ENCODE measurements at regions not wholly inside any gene's neighbourhood (a gene's known extent, or its start where the extent isn't known, plus 50 kb on each side); places are given as distances from the start of the nearest gene placed in this dataset.
"Not testable (repeated sequence)": the region's sequence is repeated elsewhere in the genome, so short reads cannot be mapped to it uniquely, and the experiment has no call there.

DNA sequence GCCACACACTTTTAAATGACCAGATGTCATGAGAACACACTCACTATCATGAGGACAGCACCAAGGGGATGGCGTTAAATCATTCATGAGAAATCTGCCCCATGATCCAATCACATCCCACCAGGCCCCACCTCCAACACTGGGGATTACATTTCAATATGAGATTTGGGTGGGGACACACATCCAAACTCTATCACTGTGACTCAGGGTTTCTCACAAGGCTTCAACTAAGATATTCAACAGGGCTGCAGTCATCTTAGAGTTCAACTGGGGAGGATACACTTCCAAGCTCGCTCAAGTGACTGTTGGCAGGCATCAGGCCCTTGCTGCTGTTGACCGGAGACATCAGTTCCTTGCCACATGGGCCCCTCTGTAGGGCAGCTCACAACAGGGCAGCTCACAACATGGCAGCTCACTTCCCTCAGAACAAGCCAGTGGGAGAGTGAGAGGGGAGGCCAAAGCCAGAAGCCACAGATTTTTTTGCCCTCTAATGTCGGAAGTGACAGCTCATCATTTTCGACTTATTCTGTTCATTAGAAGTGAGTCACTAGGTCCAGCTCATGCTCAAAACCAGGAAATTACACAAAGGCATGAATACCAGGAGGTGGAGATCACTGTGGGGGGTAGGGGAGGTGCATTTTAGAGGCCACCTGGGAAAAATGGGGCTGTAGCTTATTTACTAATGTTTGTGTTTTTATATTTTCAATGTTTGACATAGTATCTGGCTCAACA, 50.8 kb upstream of the PTHLH start:
- H3K4me3 ChIP-seq: no peak overlapping the region
- no peak overlapping the region for H3K27ac ChIP-seq

DNA sequence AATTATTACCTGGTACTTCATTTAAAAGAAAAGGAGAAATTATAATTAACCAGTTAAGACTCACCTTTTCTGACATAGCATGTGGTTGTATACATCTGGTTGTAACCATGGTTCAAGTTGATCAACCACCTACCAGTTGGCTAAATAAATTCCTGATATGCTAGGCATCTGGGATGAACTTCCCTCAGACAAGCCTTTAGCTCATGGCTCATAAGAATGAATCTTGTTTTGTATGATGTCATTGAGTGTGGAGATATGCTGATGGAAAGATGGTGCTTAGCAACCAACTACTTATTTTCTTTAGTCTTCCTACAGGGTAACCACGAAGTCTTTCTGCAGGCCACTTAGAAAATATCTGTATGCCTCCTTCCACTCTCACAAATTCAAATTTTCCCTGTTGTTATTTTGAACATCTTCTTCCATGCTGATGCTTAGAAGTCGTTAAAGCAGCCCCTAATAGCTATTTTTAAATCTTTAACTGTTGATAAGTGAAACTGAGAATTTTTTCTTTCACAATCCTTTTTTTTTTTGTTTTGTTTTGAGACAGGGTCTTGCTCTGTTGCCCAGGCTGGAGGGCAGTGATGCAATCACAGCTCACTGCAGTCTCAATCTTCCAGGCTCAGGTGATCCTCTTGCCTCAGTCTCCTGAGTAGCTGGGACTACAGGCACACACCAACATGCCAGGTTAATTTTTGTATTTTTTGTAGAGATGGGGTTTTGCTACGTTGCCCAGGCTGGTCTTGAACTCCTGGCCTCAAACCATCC, 51.9 kb upstream of the PTHLH start:
- H3K27ac ChIP-seq: no peak overlapping the region
- no peak overlapping the region for H3K4me3 ChIP-seq

DNA sequence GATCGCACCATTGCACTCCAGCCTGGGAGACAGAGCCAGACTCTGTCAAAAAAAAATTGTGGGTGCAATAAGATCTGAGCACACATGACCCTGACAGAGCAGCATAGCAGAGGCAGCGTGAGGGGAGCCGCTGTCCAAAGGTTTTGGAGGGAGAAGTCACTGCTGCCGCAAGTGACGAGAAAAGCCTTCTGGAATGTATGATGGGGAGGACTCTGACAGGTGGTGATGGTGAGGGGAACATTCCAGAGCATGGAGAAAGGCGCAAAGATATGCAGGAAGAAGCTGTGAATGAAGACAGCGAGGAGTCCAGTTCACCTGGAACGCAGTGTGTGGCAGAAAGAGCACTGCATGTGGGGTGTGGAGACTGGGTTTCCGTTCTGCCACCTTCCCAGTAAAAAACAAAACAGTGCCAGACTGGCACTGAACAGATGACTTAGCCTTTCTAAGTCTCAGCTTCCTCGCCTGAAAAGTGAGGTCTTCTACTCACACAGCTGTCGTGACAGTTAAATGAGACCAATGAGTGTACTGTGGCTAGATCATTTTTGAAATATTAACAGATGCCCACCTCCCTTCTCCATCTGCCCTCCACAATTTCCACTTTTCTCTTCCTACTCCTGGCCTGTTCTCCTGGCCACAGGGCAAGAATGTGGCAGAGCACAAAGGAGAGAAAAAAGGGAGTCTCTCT, 53.4 kb upstream of the PTHLH start:
- Histone ChIP-seq H3K27ac (no peak overlapping the region), H3K4me3 (no peak overlapping the region)

DNA sequence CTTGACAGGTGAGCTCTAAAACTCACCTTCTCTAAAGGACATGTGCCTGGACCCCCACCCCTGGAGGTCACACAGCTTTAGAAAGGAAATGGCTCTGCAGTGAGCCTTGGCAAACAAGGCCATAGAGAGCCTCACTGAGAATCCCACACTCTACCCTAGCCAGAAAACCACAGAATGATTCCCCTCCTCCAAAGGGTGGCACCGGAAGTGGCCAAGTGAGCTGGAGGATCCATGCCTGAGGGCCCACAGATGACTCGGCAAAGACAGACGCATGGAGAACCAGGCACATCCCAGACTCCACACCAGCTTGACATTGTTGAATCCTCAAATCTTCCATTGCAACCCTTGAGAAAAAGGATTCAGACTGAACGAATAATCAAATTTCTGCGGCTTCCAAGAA, 54.2 kb upstream of the PTHLH start:
- Histone ChIP-seq H3K27ac (no peak overlapping the region), H3K4me3 (no peak overlapping the region)

DNA sequence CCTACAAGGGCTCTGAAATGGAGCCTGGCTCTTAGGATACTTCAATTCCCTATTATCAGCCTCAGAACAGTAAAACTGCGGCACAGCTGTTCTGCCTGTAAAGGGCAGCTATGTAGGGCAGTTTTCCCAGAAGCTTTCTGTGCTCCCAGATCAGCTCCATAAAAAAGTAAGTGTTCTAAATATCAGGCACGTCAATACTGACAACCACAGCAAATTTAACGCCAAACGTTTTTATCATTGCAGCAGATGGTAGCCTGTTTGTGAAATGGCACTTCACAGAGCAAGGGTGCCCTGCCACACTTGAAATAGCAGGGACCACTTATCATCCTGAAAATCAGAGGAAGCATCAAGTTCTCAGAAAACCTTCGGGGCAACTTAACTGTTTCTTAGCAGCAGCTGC, 54.8 kb upstream of the PTHLH start:
- Histone ChIP-seq H3K4me3 (no peak overlapping the region), H3K27ac (no peak overlapping the region)

DNA sequence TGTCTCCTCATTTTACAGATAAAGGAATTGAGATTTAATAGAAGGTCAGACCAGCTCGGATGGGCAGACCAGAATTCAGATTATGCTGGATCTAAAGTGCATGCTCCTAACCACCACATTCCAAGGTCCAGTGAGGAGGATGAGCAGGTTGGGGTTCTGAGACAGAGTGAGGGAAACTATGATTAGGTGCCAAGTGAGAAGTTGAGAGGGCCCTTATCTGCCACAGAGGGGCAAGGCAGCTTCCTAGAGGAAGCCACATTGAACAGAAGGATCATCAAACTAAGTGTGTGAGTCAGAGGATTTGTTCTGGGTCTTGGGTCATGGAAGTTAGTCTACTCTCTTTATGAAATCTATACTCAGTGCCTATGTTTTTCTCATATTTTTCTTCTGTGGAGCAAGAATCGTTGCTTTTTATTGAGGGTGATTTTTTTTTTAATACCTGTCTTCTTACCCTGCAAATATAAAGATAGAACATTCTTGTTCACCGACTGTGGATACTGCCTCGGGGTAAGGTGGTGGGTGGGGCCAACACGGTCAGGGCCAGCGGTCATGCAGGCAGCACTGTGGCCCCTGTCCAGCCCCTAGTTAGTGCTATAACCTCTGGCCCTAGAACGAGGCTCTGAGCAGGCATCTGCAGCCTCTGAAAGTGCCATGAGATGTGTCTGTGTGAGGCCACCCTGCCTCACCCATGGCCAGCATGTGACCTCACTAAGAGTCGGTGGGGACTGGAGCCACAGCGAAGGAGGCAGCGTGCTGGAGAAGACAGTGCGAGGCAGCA, 55.6 kb upstream of the PTHLH start:
- Histone ChIP-seq H3K27ac (no peak overlapping the region), H3K4me3 (no peak overlapping the region)

DNA sequence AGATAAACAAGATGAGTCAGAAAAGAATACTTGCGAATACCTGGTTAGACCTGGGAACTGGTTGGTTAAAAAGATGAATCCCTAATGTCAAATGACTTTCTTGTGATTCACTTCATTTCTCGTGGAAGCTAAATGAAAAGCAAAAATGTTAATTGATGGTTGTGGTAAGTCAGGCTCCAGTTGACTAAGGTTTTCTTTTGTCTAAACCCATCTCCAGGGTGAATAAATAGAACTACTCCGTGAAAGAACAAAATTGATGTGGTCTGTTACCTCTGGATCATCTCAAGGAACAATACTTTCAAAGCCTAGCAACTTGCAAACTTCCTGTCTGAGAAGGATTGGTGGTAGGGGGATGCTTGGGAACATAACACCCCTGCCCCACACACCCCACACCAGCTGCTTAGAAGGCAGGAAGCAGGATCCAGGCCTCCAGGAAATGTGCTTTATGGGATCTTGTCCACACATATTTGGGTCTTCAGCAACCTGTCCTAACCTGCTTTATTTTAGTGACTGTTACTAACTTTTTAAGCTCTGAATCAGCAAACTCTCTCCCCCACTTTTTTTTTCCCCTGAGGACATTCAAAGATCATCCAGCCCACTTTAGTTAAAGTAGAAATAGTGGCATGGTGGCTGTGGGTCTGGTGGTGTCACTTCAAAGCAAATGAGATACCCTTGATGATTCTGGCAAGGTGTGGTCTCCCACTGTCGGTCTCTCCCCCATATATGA, 60.4 kb upstream of the PTHLH start:
- Histone ChIP-seq H3K27ac (peak overlapping the region in 4 of 21 experiments; percentile 3 to 49 (median 27)), H3K4me3 (no peak overlapping the region)

DNA sequence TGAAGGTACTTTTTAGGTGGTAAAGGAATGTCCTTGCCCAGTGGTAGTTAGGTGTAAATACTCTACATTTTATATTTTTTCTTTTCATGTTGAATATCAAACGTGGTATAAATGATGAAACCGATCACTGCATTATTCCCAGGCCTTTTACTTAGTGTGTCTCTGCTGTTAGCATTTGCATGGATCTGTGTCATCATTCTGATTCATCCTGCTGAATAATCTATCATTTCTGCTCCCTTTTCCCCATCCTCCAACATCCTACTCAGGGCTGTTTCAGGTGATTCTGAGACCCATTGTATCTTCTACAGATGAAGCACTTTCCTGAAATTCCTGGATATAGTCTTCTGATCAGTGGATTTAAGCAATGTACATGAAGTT, 61.0 kb upstream of the PTHLH start:
- peak overlapping the region in 4 of 21 experiments; percentile 3 to 49 (median 27) for H3K27ac ChIP-seq
- H3K4me3 ChIP-seq: no peak overlapping the region

DNA sequence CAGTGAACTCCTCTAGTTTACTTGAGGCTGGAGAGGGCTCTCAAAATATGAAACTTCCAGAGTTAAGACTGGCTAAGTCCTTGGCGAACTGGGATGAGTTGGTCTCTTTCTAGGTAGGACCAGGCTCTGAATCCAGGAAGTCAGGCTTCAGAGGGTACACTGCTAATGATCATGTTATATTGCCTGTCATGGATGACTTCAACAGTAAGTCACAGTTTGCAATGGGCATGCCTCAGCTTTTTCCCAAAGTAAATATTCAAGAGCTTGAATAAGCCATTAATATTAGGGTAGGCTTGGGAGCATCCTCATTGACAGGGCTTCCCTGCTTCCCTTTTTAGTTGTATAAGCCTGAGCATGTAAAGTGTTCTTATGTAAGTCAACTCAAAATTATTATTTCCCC, 61.7 kb upstream of the PTHLH start:
- Histone ChIP-seq H3K4me3 (no peak overlapping the region), H3K27ac (no peak overlapping the region)

DNA sequence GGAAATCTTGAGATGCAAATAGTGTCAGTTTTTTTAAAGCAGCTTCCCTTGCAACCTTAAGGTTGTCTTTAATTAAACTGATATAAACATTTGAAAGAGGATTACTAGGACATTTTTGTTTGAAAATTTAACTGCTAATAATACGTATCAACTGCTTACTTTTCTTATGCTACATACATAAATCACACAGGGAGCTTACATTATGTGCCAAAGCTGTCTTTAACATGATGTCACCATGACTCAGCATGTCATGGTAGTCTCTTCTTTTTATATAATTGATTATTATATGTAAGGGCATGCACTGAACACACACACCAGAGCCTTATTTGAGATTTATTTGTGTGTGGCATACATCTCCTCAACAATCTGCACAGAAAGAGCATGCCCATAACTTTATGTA, 63.0 kb upstream of the PTHLH start:
- H3K27ac ChIP-seq: no peak overlapping the region

DNA sequence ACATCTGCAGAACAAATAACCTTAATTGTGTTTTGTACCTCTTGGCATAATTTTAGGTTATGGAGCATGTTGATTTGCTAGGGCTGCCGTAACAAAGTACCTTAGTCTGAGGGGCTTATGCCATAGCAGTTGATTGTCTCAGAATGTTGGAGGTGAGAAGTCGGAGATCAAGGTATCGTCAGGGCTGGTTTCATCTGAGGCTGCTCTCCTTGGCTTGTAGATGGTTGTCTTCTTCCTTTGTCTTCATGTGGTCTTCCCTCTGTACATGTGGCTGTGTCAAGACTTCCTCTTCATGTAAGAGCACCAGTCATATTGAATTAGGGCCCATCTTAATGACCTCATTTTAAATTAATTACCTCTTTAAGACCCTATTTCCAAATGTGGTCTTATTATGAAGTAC, 64.4 kb upstream of the PTHLH start:
- Histone ChIP-seq H3K27ac (no peak overlapping the region), H3K4me3 (no peak overlapping the region)

More for the DNA sequence above, 63.0 kb upstream of the PTHLH start:
- no peak overlapping the region for H3K4me3 ChIP-seq

DNA sequence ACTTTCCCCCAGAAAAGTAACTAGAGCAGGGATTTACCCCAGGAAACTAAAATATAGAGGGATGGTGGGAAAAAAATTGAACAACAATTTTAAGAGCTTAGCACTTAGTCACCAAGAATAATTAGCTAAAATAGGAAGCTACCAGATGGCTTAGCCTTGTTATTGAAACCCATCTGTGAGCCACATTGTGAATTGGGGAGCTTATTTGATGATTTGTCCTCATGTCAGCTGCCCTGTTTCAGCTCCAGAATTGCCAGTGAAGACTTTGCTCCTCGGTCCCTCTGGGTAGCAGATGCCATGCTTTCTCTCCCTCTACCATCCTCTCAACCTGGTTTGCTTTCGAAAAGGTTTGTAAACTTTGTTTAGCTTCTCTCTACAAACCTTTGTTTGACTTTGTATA, 67.7 kb upstream of the PTHLH start:
- no peak overlapping the region for H3K4me3 ChIP-seq
- H3K27ac ChIP-seq: no peak overlapping the region

DNA sequence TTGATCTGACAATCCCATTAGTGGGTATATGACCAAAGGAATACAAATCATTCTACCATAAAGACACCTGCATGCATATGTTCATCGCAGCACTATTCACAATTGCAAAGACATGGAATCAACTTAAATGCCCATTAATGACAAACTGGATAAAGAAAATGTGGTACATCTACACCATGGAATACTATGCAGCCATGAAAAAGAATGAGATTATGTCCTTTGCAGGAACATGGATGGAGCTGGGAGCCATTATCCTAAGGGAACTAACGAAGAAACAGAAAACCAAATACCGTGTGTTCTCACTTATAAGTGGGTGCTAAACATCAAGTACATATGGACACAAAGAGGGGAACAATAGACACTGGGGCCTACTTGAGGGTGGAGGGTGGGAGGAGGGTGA, 74.1 kb upstream of the PTHLH start:
- H3K27ac ChIP-seq, H3K4me3 ChIP-seq: not testable (repeated sequence)

DNA sequence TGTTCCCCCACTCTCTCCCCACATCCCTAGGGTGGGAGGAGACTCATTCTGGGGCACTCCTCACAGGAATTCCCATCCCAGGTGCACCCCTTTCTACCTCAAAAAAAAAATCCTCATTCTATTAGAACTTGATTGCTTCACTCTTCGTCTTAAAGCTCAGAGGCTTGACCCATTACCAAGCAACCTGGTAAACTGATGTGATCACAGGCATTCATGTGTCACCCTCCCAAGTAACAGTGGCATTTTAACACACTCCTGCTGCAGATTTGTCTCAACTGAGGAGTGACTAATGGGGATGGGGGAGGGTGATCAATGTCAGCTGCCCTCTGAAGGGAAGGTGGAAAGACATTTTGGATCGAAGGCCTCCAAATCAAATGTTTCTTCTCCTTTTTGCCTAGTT, 78.1 kb upstream of the PTHLH start:
- H3K27ac ChIP-seq: peak overlapping the region in 1 of 21 experiments; percentile 21
- H3K4me3 ChIP-seq: no peak overlapping the region

DNA sequence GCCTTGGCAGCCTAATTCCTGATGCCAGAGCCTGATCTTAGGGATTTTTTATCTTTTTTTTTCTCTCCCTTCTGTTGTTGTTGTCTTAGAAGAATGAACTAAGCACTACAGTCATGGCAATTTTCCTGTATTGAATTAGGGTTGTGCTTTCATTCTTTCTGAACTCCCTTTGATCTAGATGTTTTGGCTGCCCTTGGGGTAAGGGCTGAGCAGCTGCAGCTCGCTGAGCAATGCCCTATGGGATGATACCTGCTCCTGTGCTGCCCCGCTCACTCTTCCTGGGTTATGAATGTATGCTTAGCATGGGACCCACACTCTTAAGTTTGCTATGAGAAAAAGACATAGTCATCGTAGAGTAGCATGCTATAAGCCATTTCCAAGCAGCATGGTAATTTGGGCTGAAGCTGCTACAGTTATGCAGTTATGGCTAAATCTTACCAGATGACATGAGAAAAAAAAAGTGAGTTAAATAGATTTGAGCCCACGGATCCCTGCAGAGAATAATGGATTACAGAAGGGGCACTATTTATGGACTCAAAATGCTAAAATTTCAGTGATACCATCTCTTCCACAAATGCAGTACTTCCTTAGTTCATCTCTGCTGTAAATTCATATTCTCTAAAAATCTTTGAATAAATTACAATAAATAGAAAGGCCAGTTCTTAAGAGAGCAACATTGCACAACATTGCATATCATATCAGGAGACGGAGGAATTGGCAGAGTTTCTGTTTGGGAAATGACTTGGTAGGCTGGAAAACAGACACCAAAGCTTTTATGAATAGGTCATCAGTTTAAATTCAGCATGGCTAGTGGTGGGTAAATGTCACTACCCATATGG, 79.2 kb upstream of the PTHLH start:
- Histone ChIP-seq H3K4me3 (no peak overlapping the region), H3K27ac (peak overlapping the region in 3 of 21 experiments; percentile 21 to 48 (median 37))

DNA sequence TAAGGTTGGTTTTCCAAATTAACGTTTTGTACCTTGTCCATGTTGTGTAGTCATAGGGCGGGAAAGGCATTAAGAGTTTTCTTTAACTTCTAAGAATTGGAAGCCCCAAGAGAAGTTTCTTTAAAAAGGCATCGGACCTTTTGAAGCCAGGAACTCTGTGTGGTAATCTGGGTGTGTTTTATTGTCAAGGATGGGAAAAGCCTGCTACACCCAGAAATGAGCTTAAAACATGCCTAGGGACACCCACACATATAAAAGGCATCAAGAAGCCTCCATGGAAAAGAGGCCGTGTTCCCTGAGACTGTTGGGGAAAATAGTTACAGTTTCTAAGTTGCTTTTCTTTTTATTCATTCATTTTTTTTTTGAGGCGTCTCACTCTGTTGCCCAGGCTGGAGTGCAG, 81.0 kb upstream of the PTHLH start:
- Histone ChIP-seq H3K27ac (no peak overlapping the region), H3K4me3 (no peak overlapping the region)

DNA sequence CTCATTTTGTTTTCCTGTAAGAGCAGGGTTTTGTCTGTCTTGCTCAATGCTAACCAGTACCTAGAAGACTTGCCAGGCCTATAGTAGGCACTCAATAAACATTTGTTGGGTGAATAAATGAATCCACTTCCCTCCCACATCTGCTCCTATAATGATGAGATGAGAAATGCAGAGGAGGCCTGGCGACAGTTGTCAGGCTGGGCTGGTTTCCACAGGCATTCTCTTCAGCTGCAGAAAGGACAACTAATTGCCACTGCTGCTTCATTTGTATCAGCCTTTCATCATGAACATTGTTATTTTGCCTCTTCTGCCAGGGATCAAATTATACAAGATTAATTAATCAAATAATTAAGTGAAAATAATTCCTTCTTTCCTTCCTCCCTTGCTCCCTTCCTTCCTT, 82.0 kb upstream of the PTHLH start:
- Histone ChIP-seq H3K27ac (no peak overlapping the region), H3K4me3 (no peak overlapping the region)

DNA sequence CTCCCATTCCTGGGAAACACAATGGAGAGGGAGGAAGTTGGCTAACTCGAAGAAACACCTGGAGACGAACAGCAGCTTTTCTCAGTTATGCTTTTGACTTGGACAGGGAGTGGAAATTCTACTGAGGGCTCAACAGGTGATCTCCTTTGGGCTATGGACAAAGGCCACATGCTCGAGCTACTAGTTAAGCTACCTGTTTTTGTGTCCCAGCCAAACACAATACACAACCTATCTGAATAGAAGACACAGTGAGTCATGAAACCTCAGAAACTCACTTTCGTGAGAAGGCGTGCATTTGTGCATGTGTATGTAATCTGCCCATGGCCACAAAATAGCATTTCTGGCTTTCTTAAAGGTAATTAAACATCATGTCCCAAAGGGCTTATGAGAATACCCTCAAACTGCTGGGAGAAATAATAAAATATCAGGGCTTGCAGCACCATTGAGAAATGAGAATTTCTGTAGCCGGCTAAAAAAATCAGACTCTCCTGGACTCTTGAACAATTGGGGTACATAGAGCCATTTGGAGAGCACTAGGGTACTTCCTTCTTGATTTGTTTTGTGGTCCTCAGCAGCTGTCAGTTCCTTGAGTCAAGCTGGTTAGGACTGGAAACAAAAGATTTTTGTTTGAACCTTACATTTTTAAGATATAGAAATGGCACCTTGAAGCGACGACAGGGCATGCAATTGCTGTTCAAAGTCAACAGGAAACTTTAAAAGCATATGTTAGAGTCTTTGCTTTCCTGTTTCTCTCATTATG, 85.5 kb upstream of the PTHLH start:
- Histone ChIP-seq H3K4me3 (no peak overlapping the region), H3K27ac (no peak overlapping the region)
